ENCODE measurements at regions not wholly inside any gene's neighbourhood (a gene's known extent, or its start where the extent isn't known, plus 50 kb on each side); places are given as distances from the start of the nearest gene placed in this dataset.

DNA sequence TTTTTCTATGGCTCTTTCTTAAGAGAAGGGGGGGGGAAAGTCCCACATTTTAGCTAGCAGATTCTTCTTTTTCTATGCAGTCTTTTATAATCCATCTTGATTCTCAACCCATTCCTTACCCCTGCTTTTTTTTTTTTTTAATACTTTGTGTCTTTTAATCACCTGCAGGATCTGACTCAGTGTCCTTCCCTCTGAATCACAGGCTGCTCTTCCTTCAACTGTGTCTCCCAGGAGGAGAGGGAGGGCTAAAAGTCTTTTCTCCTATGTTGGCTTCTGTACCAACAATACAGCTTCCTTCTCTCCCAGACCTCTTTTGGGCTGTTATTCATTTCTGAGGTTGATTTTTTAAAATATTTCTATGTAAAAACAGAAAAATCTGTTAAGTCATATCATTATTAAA, 686.2 kb downstream of the ADGRL2 start:
- ATAC-seq (ENCODE audit: low read depth) (peak; percentile 74), DNase-seq (ENCODE audit: low spot score) (no peak)
- Histone ChIP-seq H3K36me3 (ENCODE audit: low read depth) (no peaks in the 10 kb centered on the region), H3K4me1 (ENCODE audit: insufficient read depth, poor library complexity, severe bottlenecking) (peaks cover 26% of the 10 kb centered on the region), H3K4me3 (ENCODE audit: severe bottlenecking) (no peak overlapping the region), H3K9me3 (ENCODE audit: severe bottlenecking) (no peaks in the 10 kb centered on the region), H3K27me3 (ENCODE audit: insufficient read depth, poor library complexity, severe bottlenecking) (no peaks in the 10 kb centered on the region), H3K27ac (ENCODE audit: poor library complexity, severe bottlenecking) (peak overlapping the region; percentile 61)
- TF ChIP-seq CTCF (IDR thresholded peaks at IDR 0.05; ENCODE audit: poor library complexity, severe bottlenecking), result no peak

DNA sequence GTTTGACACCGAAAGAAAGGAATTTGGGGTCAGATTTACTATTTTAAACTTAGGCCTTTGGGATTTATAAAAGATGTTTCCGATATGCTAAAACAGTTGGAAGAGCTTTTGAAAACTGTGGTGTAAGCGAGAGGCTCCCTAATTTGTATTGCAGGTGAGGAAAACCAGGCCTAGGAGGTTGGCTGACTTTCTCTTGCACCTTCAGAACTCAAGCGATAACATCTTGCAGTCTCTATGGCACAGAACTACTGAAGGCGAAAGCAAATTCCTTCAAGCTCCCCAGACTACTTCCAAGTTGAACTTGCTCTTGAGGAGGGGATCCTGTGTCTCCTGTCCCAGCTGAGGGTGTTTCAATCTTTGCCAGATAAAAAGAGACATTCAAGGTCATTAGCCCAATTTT, 685.7 kb downstream of the ADGRL2 start:
- Histone ChIP-seq H3K36me3 (ENCODE audit: low read depth) (no peaks in the 10 kb centered on the region), H3K27me3 (ENCODE audit: insufficient read depth, poor library complexity, severe bottlenecking) (no peaks in the 10 kb centered on the region), H3K4me1 (ENCODE audit: insufficient read depth, poor library complexity, severe bottlenecking) (peaks cover 26% of the 10 kb centered on the region), H3K9me3 (ENCODE audit: severe bottlenecking) (no peaks in the 10 kb centered on the region), H3K27ac (ENCODE audit: poor library complexity, severe bottlenecking) (peak overlapping the region; percentile 61), H3K4me3 (ENCODE audit: severe bottlenecking) (no peak overlapping the region)
- DNase-seq (ENCODE audit: low spot score), result no peak
- no peak for TF ChIP-seq CTCF (IDR thresholded peaks at IDR 0.05; ENCODE audit: poor library complexity, severe bottlenecking)
- no peak for ATAC-seq (ENCODE audit: low read depth)

- Histone ChIP-seq H3K4me1 (ENCODE audit: insufficient read depth, poor library complexity, severe bottlenecking) (peaks cover 26% of the 10 kb centered on the region), H3K27ac (ENCODE audit: poor library complexity, severe bottlenecking) (peak overlapping the region; percentile 61), H3K27me3 (ENCODE audit: insufficient read depth, poor library complexity, severe bottlenecking) (no peaks in the 10 kb centered on the region), H3K4me3 (ENCODE audit: severe bottlenecking) (no peak overlapping the region), H3K36me3 (ENCODE audit: low read depth) (no peaks in the 10 kb centered on the region), H3K9me3 (ENCODE audit: severe bottlenecking) (no peaks in the 10 kb centered on the region)
- no peak for TF ChIP-seq CTCF (IDR thresholded peaks at IDR 0.05; ENCODE audit: poor library complexity, severe bottlenecking)
- no peak for DNase-seq (ENCODE audit: low spot score)
- ATAC-seq (ENCODE audit: low read depth), result peak; percentile 92
Observed at GRCh38 chr1:82485591-82486369, 685.0 kb downstream of the ADGRL2 start.

GRCh38 chr1:82483146-82483545, 682.4 kb downstream of the ADGRL2 start:
- Histone ChIP-seq H3K4me3 (ENCODE audit: severe bottlenecking) (no peak overlapping the region), H3K4me1 (ENCODE audit: insufficient read depth, poor library complexity, severe bottlenecking) (peaks cover 26% of the 10 kb centered on the region), H3K27me3 (ENCODE audit: insufficient read depth, poor library complexity, severe bottlenecking) (no peaks in the 10 kb centered on the region), H3K9me3 (ENCODE audit: severe bottlenecking) (no peaks in the 10 kb centered on the region), H3K27ac (ENCODE audit: poor library complexity, severe bottlenecking) (no peak overlapping the region), H3K36me3 (ENCODE audit: low read depth) (no peaks in the 10 kb centered on the region)
- DNase-seq (ENCODE audit: low spot score) (no peak), ATAC-seq (ENCODE audit: low read depth) (no peak)
- TF ChIP-seq CTCF (IDR thresholded peaks at IDR 0.05; ENCODE audit: poor library complexity, severe bottlenecking), result no peak

DNA sequence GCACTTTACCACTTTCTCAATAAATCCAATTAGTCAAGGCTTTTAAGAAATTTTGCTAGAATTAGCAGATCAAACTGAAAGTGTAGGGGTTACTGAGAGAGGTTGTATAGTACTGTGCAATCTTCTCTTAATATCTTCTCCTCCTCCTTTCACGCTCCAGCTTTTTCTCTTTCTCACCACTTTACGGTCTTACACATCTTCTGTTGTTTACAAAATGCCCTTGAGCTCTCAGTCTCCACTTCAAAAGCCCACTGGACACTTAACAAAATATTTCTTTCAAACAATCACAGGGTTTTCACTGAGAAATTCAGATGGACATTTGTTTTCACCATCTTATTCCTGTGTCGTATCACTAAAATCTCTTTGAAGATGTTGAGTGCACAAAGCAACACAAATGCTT, 678.2 kb downstream of the ADGRL2 start:
- Histone ChIP-seq H3K4me3 (ENCODE audit: severe bottlenecking) (no peak overlapping the region), H3K9me3 (ENCODE audit: severe bottlenecking) (no peaks in the 10 kb centered on the region), H3K4me1 (ENCODE audit: insufficient read depth, poor library complexity, severe bottlenecking) (no peaks in the 10 kb centered on the region), H3K36me3 (ENCODE audit: low read depth) (no peaks in the 10 kb centered on the region), H3K27me3 (ENCODE audit: insufficient read depth, poor library complexity, severe bottlenecking) (no peaks in the 10 kb centered on the region), H3K27ac (ENCODE audit: poor library complexity, severe bottlenecking) (no peak overlapping the region)
- DNase-seq (ENCODE audit: low spot score) (no peak), ATAC-seq (ENCODE audit: low read depth) (no peak)
- TF ChIP-seq CTCF (IDR thresholded peaks at IDR 0.05; ENCODE audit: poor library complexity, severe bottlenecking), result no peak
